WTC11 (cell line): ENCODE measurements at regions not wholly inside any gene's neighbourhood (a gene's known extent, or its start where the extent isn't known, plus 50 kb on each side); places are given as distances from the start of the nearest gene placed in this dataset.

Experiments used
- ATAC-seq: fragments of 200-7000 bp; cut with Tn5 transposase; 2 replicates; pipeline ENCODE4 v1.10.0; 2021; ENCODE audit warnings: mild to moderate bottlenecking, moderate library complexity
- CTCF ChIA-PET: fragments of 300-600 bp; sonication (Branson Sonifier 250); formaldehyde crosslinking; loops from one replicate; lab custom pipeline; 2021; ENCODE audit warnings: antibody characterized with exemption; lab: Charles Lee
- POLR2A ChIA-PET: fragments of 350-600 bp; sonication (Branson Sonifier 250); formaldehyde crosslinking; loops from one replicate; lab custom pipeline; 2021; ENCODE audit warnings: antibody characterized with exemption; lab: Charles Lee
- DNase-seq: peaks from one replicate; pipeline ENCODE4 v3.0.0; 2021; ENCODE audit warnings: low spot score
- H3K27ac Mint-ChIP-seq: 2 replicates; pipeline ENCODE4 v1.8.0; 2021; ENCODE audit warnings: mixed read lengths
- H3K27me3 Mint-ChIP-seq: 2 replicates; pipeline ENCODE4 v1.8.0; 2021; ENCODE audit warnings: low read depth, mild to moderate bottlenecking, moderate library complexity, mixed read lengths
- H3K36me3 Mint-ChIP-seq: 2 replicates; pipeline ENCODE4 v1.8.0; 2021; ENCODE audit warnings: mixed read lengths
- H3K4me1 Mint-ChIP-seq: 2 replicates; pipeline ENCODE4 v1.8.0; 2022; ENCODE audit warnings: mixed read lengths
- H3K4me3 Mint-ChIP-seq: 2 replicates; pipeline ENCODE4 v1.8.0; 2021; ENCODE audit warnings: mild to moderate bottlenecking, moderate library complexity, mixed read lengths
- H3K9me3 Mint-ChIP-seq: 2 replicates; pipeline ENCODE4 v1.8.0; 2021; ENCODE audit warnings: mixed read lengths
- AFF4 ChIP-seq: sonication (generic); formaldehyde crosslinking; IDR thresholded peaks from 2 replicates; pipeline ENCODE4 v1.8.1; 2023; ENCODE audit warnings: mild to moderate bottlenecking, missing genetic modification reagents, borderline replicate concordance
- ARID4B ChIP-seq: sonication (generic); formaldehyde crosslinking; IDR thresholded peaks from 2 replicates; pipeline ENCODE4 v1.8.0; 2023; ENCODE audit warnings: missing genetic modification reagents, mild to moderate bottlenecking, borderline replicate concordance
- CDX4 ChIP-seq: fragments of 250-450 bp; sonication (Bioruptor Pico); IDR thresholded peaks from 2 replicates; pipeline ENCODE4 v1.9.0; 2021; ENCODE audit warnings: moderate library complexity, mild to moderate bottlenecking, inconsistent platforms, borderline replicate concordance
- CREB1 ChIP-seq: sonication (generic); formaldehyde crosslinking; IDR thresholded peaks from 2 replicates; pipeline ENCODE4 v1.8.0; 2023; ENCODE audit warnings: mild to moderate bottlenecking, missing genetic modification reagents
- EMX1 ChIP-seq: fragments of 250-450 bp; sonication (Bioruptor Pico); IDR thresholded peaks from 2 replicates; pipeline ENCODE4 v1.8.0; 2021; ENCODE audit warnings: mild to moderate bottlenecking
- ERG ChIP-seq: fragments of 250-450 bp; sonication (Bioruptor Pico); IDR thresholded peaks from 2 replicates; pipeline ENCODE4 v1.8.0; 2021; ENCODE audit warnings: mild to moderate bottlenecking
- IRF2 ChIP-seq: sonication (generic); formaldehyde crosslinking; IDR thresholded peaks from 2 replicates; pipeline ENCODE4 v1.8.0; 2022; ENCODE audit warnings: low read depth, missing genetic modification reagents, borderline replicate concordance
- NFATC4 ChIP-seq: fragments of 250-450 bp; sonication (Bioruptor Pico); IDR thresholded peaks from 2 replicates; pipeline ENCODE4 v1.9.0; 2021; ENCODE audit warnings: mild to moderate bottlenecking
- NR1H2 ChIP-seq: sonication (generic); formaldehyde crosslinking; IDR thresholded peaks from 2 replicates; pipeline ENCODE4 v1.9.0; 2021; ENCODE audit warnings: mild to moderate bottlenecking, moderate library complexity, missing genetic modification reagents
- STAT6 ChIP-seq: sonication (generic); formaldehyde crosslinking; conservative IDR thresholded peaks from 2 replicates; pipeline ENCODE4 v1.8.1; 2023; ENCODE audit warnings: mild to moderate bottlenecking, low read depth, missing genetic modification reagents, moderate library complexity
- TCF7 ChIP-seq: sonication (generic); formaldehyde crosslinking; IDR thresholded peaks from 2 replicates; pipeline ENCODE4 v1.8.0; 2022; ENCODE audit warnings: mild to moderate bottlenecking, low read depth, missing genetic modification reagents, moderate library complexity
- USF2 ChIP-seq: sonication (generic); formaldehyde crosslinking; IDR thresholded peaks from 2 replicates; pipeline ENCODE4 v1.8.1; 2023; ENCODE audit warnings: mild to moderate bottlenecking, missing genetic modification reagents, moderate library complexity
- ZMAT4 ChIP-seq: fragments of 250-450 bp; sonication (Bioruptor Pico); IDR thresholded peaks from 2 replicates; pipeline ENCODE4 v1.9.0; 2021; ENCODE audit warnings: mild to moderate bottlenecking
- ZNF121 ChIP-seq: sonication (generic); formaldehyde crosslinking; IDR thresholded peaks from 2 replicates; pipeline ENCODE4 v1.8.0; 2023; ENCODE audit warnings: missing genetic modification reagents
- ZNF396 ChIP-seq: fragments of 250-450 bp; sonication (Bioruptor Pico); IDR thresholded peaks from 2 replicates; pipeline ENCODE4 v1.8.0; 2021; ENCODE audit warnings: mild to moderate bottlenecking, moderate library complexity, borderline replicate concordance
- ZNF423 ChIP-seq: fragments of 250-450 bp; sonication (Bioruptor Pico); IDR thresholded peaks from 2 replicates; pipeline ENCODE4 v2.1.2; 2022; ENCODE audit warnings: mild to moderate bottlenecking, moderate library complexity
- ZSCAN18 ChIP-seq: fragments of 250-450 bp; sonication (Bioruptor Pico); IDR thresholded peaks from 2 replicates; pipeline ENCODE4 v2.1.2; 2022; ENCODE audit warnings: mild to moderate bottlenecking, moderate library complexity

GRCh38 chr2:144300632-144301031 lies 219.3 kb downstream of the ZEB2 start:
- Mint-ChIP-seq H3K27me3 (no peaks in the 10 kb centered on the region), H3K9me3 (no peaks in the 10 kb centered on the region), H3K36me3 (no peaks in the 10 kb centered on the region), H3K27ac (no peak overlapping the region), H3K4me3 (no peak overlapping the region), H3K4me1 (peaks cover 7% of the 10 kb centered on the region; the same call in 1 of the 2 replicates)
- TF ChIP-seq USF2 (CRISPR knock-in tag) (no peak), AFF4 (no peak), IRF2 (no peak), ERG (CRISPR knock-in tag) (no peak), ZNF396 (no peak), STAT6 (CRISPR knock-in tag) (no peak), ZNF121 (CRISPR knock-in tag) (no peak), ARID4B (no peak), ZSCAN18 (no peak), NR1H2 (no peak), ZMAT4 (CRISPR knock-in tag) (no peak), CREB1 (CRISPR knock-in tag) (no peak), EMX1 (CRISPR knock-in tag) (no peak), NFATC4 (no peak), TCF7 (CRISPR knock-in tag) (no peak), CDX4 (CRISPR knock-in tag) (no peak), ZNF423 (CRISPR knock-in tag) (no peak)
- DNase-seq = no peak
- CTCF ChIA-PET = no interaction called here
- POLR2A ChIA-PET = no interaction called here
- ATAC-seq = no peak
